Breast epithelium (tissue), 4 donors: ENCODE measurements at regions not wholly inside any gene's neighbourhood (a gene's known extent, or its start where the extent isn't known, plus 50 kb on each side); places are given as distances from the start of the nearest gene placed in this dataset.

ENCODE experiments used
- DNase-seq, 2 donors: peaks; one replicate each; pipeline ENCODE4 v3.0.0-alpha.2; 2019; ENCODE audit warnings: low spot score in 2 of 2
- H3K27ac ChIP-seq, 2 donors: fragments of 200-600 bp; sonication (generic) in 1 of 2; one replicate each; pipeline ENCODE4 v1.5.1; 2016 to 2019; ENCODE audit warnings: mild to moderate bottlenecking in 1 of 2
- H3K27me3 ChIP-seq, 2 donors: fragments of 200-600 bp; sonication (generic) in 1 of 2; one replicate each; pipeline versions ENCODE4 v1.5.1 to v1.6.0; 2017 to 2019; ENCODE audit warnings: control low read depth in 1 of 2, mild to moderate bottlenecking in 1 of 2
- H3K36me3 ChIP-seq: fragments of 200-600 bp; one replicate; pipeline ENCODE4 v1.5.1; 2019
- H3K4me1 ChIP-seq, 2 donors: fragments of 200-600 bp; sonication (generic); one replicate each; pipeline ENCODE4 v1.5.1; 2016 to 2019; ENCODE audit warnings: control low read depth in 1 of 2
- H3K4me3 ChIP-seq, 3 donors: fragments of 200-600 bp; sonication (generic); 1 replicate in 2 of 3; 2 replicates in 1 of 3; pipeline ENCODE4 v1.5.1; 2016 to 2019; ENCODE audit warnings: mild to moderate bottlenecking in 3 of 3, moderate library complexity in 2 of 3
- H3K9me3 ChIP-seq, 2 donors: fragments of 200-600 bp; sonication (generic) in 1 of 2; one replicate each; pipeline ENCODE4 v1.5.1; 2016 to 2019; ENCODE audit warnings: control low read depth in 1 of 2
- CTCF ChIP-seq, 3 donors: fragments of 450-650 bp; IDR thresholded peaks; one replicate each; pipeline ENCODE4 v1.5.1; 2016 to 2017; ENCODE audit warnings: antibody characterized with exemption in 3 of 3, mild to moderate bottlenecking in 3 of 3, moderate library complexity in 3 of 3
- POLR2A ChIP-seq: fragments of 450-650 bp; IDR thresholded peaks from one replicate; pipeline ENCODE4 v1.6.1; 2016; ENCODE audit warnings: antibody characterized with exemption, mild to moderate bottlenecking, moderate library complexity
- POLR2AphosphoS5 ChIP-seq, 3 donors: sonication (generic); formaldehyde crosslinking; IDR thresholded peaks; one replicate each; pipeline ENCODE4 v1.6.1; 2017; ENCODE audit warnings: antibody characterized with exemption in 3 of 3
- intact Hi-C: fragments of 100-400 bp; cut with DNase I; formaldehyde crosslinking; loops from one replicate; pipeline ENCODE4 v1.15.1; 2023; ENCODE audit warnings: low total_unique reads

- Histone ChIP-seq H3K27ac (no peak overlapping the region), H3K36me3 (no peaks in the 10 kb centered on the region), H3K9me3 (peaks cover 0 to 13% of the 10 kb centered on the region in 2 donors), H3K4me3 (no peak overlapping the region), H3K27me3 (no peaks in the 10 kb centered on the region), H3K4me1 (no peaks in the 10 kb centered on the region)
- TF ChIP-seq POLR2A (no peak), CTCF (IDR thresholded peaks at IDR 0.05) (no peak), POLR2AphosphoS5 (IDR thresholded peaks at IDR 0.05) (no peak)
- intact Hi-C loops: no loop called here
- no peak for DNase-seq
These were observed 465.2 kb upstream of the TGFBR2 start for GRCh38 chr3:30141178-30141581.

DNA sequence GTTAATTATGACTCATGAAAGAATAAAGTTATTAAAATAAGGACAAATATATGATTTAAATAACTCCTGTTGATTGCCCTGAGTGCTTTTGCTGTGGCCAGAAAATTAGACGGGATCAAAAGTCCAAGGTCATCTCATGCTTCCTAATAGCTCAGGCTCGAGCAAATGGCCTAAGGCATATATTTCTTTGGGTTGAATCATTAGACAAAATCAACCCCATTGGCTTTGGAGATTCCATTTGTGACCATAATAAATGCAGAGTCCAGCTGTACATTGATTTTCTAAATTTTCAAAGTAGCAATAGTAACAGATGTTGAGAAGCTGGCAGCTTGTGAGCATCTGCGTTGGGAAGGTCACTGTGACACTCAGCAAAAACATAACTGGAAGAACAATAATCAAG, 464.5 kb upstream of the TGFBR2 start:
- intact Hi-C loops: no loop called here
- Histone ChIP-seq H3K4me3 (no peak overlapping the region), H3K9me3 (peaks cover 0 to 6% of the 10 kb centered on the region in 2 donors), H3K4me1 (no peaks in the 10 kb centered on the region), H3K27me3 (no peaks in the 10 kb centered on the region), H3K36me3 (no peaks in the 10 kb centered on the region), H3K27ac (no peak overlapping the region)
- no peak for DNase-seq
- TF ChIP-seq POLR2A (no peak), POLR2AphosphoS5 (IDR thresholded peaks at IDR 0.05) (no peak), CTCF (IDR thresholded peaks at IDR 0.05) (no peak)

- Histone ChIP-seq H3K27me3 (no peaks in the 10 kb centered on the region), H3K4me3 (no peak overlapping the region), H3K36me3 (no peaks in the 10 kb centered on the region), H3K4me1 (no peaks in the 10 kb centered on the region), H3K9me3 (no peaks in the 10 kb centered on the region), H3K27ac (no peak overlapping the region)
- no peak for TF ChIP-seq POLR2AphosphoS5 (IDR thresholded peaks at IDR 0.05)
- no peak for TF ChIP-seq POLR2A
- TF ChIP-seq CTCF (IDR thresholded peaks at IDR 0.05): no peak
- no peak for DNase-seq
- intact Hi-C loops: no loop called here
These were observed 463.5 kb upstream of the TGFBR2 start for GRCh38 chr3:30142946-30143345.

- Histone ChIP-seq H3K27me3 (no peaks in the 10 kb centered on the region), H3K27ac (no peak overlapping the region), H3K4me1 (no peaks in the 10 kb centered on the region), H3K4me3 (no peak overlapping the region), H3K36me3 (no peaks in the 10 kb centered on the region), H3K9me3 (no peaks in the 10 kb centered on the region)
- no peak for TF ChIP-seq POLR2AphosphoS5 (IDR thresholded peaks at IDR 0.05)
- TF ChIP-seq POLR2A: no peak
- no peak for TF ChIP-seq CTCF (IDR thresholded peaks at IDR 0.05)
- intact Hi-C loops: no loop called here
- no peak for DNase-seq
These were observed 461.1 kb upstream of the TGFBR2 start for GRCh38 chr3:30145281-30145680.

- intact Hi-C loops: no loop called here
- no peaks in the 10 kb centered on the region for H3K36me3 ChIP-seq
- TF ChIP-seq POLR2A: no peak
- no peak for TF ChIP-seq CTCF (IDR thresholded peaks at IDR 0.05)
- no peak for TF ChIP-seq POLR2AphosphoS5 (IDR thresholded peaks at IDR 0.05)
These were observed 459.4 kb upstream of the TGFBR2 start for GRCh38 chr3:30146978-30147377.

More at GRCh38 chr3:30146978-30147377, 459.4 kb upstream of the TGFBR2 start:
- Histone ChIP-seq H3K4me3 (no peak overlapping the region), H3K4me1 (no peaks in the 10 kb centered on the region), H3K9me3 (no peaks in the 10 kb centered on the region), H3K27ac (no peak overlapping the region), H3K27me3 (no peaks in the 10 kb centered on the region)
- DNase-seq: no peak
